ENCODE measurements at regions not wholly inside any gene's neighbourhood (a gene's known extent, or its start where the extent isn't known, plus 50 kb on each side); places are given as distances from the start of the nearest gene placed in this dataset.

- TF ChIP-seq RAD21 (CRISPR knock-in tag; conservative IDR thresholded peaks at IDR 0.05 in 1 of 2, IDR thresholded peaks at IDR 0.05 in 1 of 2) (no peak), ZBTB8A (IDR thresholded peaks at IDR 0.05; ENCODE audit: partially characterized antibody) (no peak), SUPT5H (IDR thresholded peaks at IDR 0.05) (no peak), CTCF (IDR thresholded peaks at IDR 0.05 in 2 of 3, conservative IDR thresholded peaks at IDR 0.05 in 1 of 3; ENCODE audit: insufficient read depth in 2 of 3, low read depth in 1 of 3, low read length in 3 of 3) (no peak), PHF8 (IDR thresholded peaks at IDR 0.05; ENCODE audit: borderline replicate concordance, low read length) (no peak), POLR2A (conservative IDR thresholded peaks at IDR 0.05) (no peak), NCOA6 (IDR thresholded peaks at IDR 0.05) (no peak), ZNF175 (CRISPR knock-in tag; IDR thresholded peaks at IDR 0.05; ENCODE audit: low read depth) (no peak), GATA2 (CRISPR knock-in tag; IDR thresholded peaks at IDR 0.05) (no peak), PHF21A (IDR thresholded peaks at IDR 0.05; ENCODE audit: borderline replicate concordance, low read depth) (no peak), CREM (IDR thresholded peaks at IDR 0.05; ENCODE audit: low read depth) (no peak)
Measured at GRCh38 chr10:123479640-123480039, 186.5 kb upstream of the GPR26 start.
